ENCODE measurements at regions not wholly inside any gene's neighbourhood (a gene's known extent, or its start where the extent isn't known, plus 50 kb on each side); places are given as distances from the start of the nearest gene placed in this dataset.

DNA sequence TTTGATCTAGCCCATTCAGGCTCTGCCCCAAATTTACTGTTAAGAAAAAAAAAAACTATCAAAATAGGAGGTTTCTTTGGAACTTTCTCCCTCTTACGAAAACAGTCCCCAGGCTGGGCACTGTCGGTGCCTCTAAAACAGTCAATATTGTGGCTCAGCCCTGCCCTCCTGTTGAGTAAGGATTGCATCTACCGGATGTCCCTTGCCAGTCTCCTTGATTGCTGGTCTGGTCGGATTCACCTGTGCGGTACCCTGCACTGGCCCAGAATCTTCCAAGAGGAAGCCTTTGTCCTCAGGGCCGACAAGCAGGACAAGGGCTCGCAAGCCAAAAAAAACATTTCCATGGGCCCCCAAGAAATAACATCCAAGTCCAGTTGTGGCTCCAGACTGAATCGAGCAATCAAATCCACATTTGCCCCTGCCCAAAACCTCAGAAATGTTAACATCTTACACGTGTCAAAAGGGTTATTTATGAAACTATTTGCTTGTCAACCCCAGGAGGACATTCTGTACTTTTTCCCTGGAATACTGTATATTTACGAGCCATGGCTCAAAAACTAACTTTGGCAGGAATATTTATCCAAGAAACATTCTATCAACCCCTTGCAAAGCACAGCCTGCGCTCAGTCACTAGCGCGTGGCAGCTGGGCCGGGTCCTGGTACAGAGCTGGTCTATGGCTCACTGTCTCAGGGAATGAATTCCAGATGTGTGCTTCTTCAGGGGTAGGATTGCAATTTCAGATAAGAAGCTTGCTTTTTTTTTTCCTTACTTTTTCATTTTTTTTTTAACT lies 129.2 kb upstream of the ADRA1B start:
- no peak overlapping the region for H3K4me2 ChIP-seq (ENCODE audit: insufficient read depth, low read length)
- H4K20me1 ChIP-seq (replicated peaks; ENCODE audit: control insufficient read depth, extremely low read depth, insufficient read depth, low read length): no peaks in the 10 kb centered on the region
- no peaks in the 10 kb centered on the region for H3K4me1 ChIP-seq (ENCODE audit: control insufficient read depth, extremely low read depth, insufficient read depth, low read length)
- H3K9me3 ChIP-seq (replicated peaks; ENCODE audit: control insufficient read depth, insufficient read depth, low read length): no peaks in the 10 kb centered on the region
- dilution Hi-C loops (cut with MboI; ENCODE audit: extremely low pct_ligation_motif_present, low sequenced_read_pairs): no loop called here
- BruUV-seq (replicated peaks): no TSS peak
- TF ChIP-seq, protein P1, sequence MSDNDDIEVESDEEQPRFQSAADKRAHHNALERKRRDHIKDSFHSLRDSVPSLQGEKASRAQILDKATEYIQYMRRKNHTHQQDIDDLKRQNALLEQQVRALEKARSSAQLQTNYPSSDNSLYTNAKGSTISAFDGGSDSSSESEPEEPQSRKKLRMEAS (IDR thresholded peaks at IDR 0.05; ENCODE audit: insufficient read depth, insufficient read length): no peak
- TF ChIP-seq MYC (IDR thresholded peaks at IDR 0.05; ENCODE audit: low read depth, low read length) (no peak), POLR2AphosphoS5 (IDR thresholded peaks at IDR 0.05; ENCODE audit: insufficient read depth, low read depth, low read length) (no peak), POLR2A (IDR thresholded peaks at IDR 0.05; ENCODE audit: low read depth, low read length) (no peak), GATA2 (IDR thresholded peaks at IDR 0.05; ENCODE audit: insufficient read depth, insufficient read length, low read depth, low read length) (no peak), EZH2 (IDR thresholded peaks at IDR 0.05; ENCODE audit: borderline replicate concordance, low read depth, low read length, severe bottlenecking) (no peak), FOS (IDR thresholded peaks at IDR 0.05; ENCODE audit: borderline replicate concordance, insufficient read depth, low read length) (no peak), JUN (IDR thresholded peaks at IDR 0.05; ENCODE audit: borderline replicate concordance, insufficient read depth, insufficient read length, low read depth) (no peak)
- TF ChIP-seq, protein P2, sequence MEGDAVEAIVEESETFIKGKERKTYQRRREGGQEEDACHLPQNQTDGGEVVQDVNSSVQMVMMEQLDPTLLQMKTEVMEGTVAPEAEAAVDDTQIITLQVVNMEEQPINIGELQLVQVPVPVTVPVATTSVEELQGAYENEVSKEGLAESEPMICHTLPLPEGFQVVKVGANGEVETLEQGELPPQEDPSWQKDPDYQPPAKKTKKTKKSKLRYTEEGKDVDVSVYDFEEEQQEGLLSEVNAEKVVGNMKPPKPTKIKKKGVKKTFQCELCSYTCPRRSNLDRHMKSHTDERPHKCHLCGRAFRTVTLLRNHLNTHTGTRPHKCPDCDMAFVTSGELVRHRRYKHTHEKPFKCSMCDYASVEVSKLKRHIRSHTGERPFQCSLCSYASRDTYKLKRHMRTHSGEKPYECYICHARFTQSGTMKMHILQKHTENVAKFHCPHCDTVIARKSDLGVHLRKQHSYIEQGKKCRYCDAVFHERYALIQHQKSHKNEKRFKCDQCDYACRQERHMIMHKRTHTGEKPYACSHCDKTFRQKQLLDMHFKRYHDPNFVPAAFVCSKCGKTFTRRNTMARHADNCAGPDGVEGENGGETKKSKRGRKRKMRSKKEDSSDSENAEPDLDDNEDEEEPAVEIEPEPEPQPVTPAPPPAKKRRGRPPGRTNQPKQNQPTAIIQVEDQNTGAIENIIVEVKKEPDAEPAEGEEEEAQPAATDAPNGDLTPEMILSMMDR (IDR thresholded peaks at IDR 0.05; ENCODE audit: extremely low read depth in 1 of 2, insufficient read depth in 1 of 2, low read depth in 1 of 2, low read length in 2 of 2): no peak
- H2AFZ ChIP-seq (ENCODE audit: low read depth, low read length): no peak overlapping the region
- FAIRE-seq (no peak), DNase-seq (ENCODE audit: low read depth, low spot score) (no peak)
- H3K27ac ChIP-seq (ENCODE audit: insufficient read depth, low read depth, low read length): no peak overlapping the region
- POLR2A ChIA-PET: no interaction called here
- no peaks in the 10 kb centered on the region for H3K27me3 ChIP-seq (ENCODE audit: control insufficient read depth in 2 of 2, insufficient read depth in 2 of 2, low read length in 2 of 2)
- no peak overlapping the region for H3K9ac ChIP-seq (replicated peaks; ENCODE audit: extremely low read depth, insufficient read depth, low read length)
- no peak overlapping the region for H3K4me3 ChIP-seq (replicated peaks in 1 of 3; ENCODE audit: insufficient read depth in 1 of 3, low read depth in 1 of 3, low read length in 3 of 3)
- no peaks in the 10 kb centered on the region for H3K9me1 ChIP-seq (replicated peaks; ENCODE audit: control insufficient read depth, extremely low read depth, insufficient read depth, low read length)
- no peaks in the 10 kb centered on the region for H3K36me3 ChIP-seq (ENCODE audit: control insufficient read depth in 2 of 2, extremely low read depth in 1 of 2, insufficient read depth in 2 of 2, low read length in 2 of 2)
- CTCF ChIA-PET: no interaction called here
- H3K79me2 ChIP-seq (ENCODE audit: control insufficient read depth, insufficient read depth, low read length): no peaks in the 10 kb centered on the region
- intact Hi-C loops (cut with micrococcal nuclease): no loop called here
